ENCODE measurements at regions not wholly inside any gene's neighbourhood (a gene's known extent, or its start where the extent isn't known, plus 50 kb on each side); places are given as distances from the start of the nearest gene placed in this dataset.
"Not testable (repeated sequence)": the region's sequence is repeated elsewhere in the genome, so short reads cannot be mapped to it uniquely, and the experiment has no call there.

DNA sequence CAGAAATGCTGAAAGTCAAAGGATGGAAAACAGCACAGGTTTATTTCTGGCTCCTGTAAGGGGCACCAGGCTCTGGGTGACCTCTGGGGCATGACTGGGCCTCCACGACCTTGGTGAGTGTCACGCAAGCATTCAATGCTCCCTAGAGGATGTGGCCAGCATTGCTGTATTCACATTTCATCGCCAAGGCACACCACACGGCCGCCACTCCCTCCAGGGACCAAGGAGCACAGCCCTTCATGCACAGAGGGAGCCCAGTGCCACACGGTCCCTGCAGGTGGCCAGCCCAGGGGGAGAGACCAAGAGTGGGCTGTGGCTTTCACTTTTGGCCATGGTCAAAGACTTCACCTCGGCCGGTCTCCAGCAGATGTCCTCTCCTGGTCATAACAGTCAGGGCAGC lies 137.4 kb upstream of the TNRC6C start:
- DNase-seq (ENCODE audit: low read depth), result no peak

DNA sequence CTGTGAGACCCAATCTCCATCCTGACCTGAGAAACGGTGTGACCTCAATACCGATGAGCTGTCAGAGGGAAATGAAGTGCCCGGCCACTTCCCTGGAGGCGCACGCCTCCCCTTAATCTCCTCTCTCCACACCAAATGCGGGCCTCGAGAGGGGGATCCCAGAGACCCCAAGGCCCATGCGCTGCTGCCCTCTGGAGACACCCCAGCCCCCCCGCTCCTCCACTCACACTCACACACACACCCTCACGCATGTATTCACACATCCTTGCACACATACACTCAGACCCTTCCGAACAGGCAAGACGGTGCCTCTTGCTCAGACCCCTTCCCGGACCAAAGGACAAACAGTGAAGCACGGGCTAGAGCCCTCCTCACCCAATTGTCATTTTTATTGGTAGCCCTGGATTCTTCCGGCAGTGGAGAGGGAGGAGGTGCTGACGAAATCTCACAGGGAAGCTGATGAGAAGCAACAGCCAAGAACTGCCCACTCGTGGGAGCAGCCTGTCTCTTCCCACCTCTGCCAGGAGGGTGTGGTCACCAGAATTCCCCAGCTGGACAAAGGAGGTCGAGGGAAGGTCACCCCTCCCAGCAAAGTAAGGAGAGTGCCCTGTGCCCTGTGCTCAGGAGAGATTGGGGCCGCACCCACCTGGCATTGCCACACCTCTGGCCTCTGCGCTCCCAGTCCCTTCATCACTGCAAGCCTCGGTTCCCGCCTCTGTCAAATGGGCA lies 136.0 kb upstream of the TNRC6C start:
- no peak for DNase-seq (ENCODE audit: low read depth)

DNA sequence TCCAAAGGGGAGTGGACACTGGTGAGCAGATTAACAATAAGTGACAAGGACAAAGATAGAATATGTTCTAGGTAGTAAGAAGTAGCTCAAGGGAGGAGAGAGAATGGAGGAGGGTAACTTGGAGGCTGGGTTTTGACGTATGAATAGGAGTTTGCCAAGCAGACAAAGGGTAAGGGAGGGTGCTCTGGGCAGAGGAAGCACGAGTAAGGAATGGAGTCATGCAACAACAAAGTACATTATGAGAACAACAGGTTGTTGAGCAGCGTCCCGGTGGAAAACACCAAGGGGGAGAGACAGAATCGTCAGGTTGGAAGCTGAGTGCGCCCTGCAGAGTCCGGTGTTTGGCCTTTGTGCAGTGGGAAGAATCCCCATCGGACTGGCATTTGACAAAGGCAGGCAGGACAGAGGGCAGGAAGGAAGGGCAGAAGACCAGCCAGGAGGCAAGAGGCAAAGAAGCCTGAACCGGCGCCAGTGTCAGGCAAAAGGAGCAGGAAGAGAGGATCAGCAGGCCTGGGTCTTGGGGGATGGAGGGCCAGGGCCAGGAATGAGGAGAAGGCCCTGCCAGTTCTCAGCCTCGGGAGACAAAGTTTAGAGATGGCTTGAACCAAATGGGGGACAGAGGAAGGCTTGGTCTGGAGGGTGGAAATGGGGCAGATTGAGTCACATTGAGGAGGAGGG lies 134.3 kb upstream of the TNRC6C start:
- no peak for DNase-seq (ENCODE audit: low read depth)

DNA sequence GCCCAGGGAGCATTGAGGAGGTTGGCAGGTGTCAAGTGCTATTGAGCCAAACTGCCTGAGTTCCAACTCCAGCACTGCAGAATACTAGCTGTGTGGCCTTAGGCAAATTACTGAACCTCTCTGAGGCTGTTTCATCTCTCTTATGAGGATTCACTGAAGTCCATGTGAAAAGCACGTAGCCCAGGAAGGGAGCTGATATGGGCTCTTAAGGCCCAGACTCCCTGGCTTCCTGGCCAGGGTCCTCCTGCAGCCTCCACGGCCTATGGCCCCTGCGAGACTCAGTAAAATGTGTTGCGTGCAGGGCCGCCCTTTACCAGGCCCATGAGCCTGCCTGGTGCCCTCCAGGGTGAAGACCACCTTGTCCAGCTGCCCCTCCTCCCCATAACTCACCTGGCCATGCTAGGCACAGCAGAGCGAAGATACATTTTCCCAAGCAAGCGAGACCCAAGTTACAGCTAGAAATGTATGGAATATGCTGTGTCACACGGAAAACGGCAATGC lies 133.7 kb upstream of the TNRC6C start:
- DNase-seq (ENCODE audit: low read depth), result no peak

DNA sequence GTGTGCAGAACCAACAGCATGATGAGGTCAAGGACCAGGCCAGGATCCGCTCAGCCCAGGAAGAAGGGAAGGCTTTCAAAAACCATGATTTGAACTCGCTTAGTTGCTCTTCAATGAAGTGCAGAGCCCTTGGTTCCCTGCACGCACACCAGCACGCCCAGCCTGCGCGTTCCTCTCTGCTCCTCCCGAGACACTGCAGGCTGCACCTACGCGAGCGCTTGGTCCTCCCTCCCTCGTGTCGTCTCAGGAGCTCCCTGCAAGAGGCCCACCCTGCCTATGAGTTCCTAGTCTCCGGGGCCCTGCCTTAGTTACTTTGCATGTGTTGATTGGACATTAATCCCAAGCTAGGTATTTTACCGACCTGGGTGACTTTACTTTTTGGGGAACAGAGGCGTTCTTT lies 132.9 kb upstream of the TNRC6C start:
- no peak for DNase-seq (ENCODE audit: low read depth)

DNA sequence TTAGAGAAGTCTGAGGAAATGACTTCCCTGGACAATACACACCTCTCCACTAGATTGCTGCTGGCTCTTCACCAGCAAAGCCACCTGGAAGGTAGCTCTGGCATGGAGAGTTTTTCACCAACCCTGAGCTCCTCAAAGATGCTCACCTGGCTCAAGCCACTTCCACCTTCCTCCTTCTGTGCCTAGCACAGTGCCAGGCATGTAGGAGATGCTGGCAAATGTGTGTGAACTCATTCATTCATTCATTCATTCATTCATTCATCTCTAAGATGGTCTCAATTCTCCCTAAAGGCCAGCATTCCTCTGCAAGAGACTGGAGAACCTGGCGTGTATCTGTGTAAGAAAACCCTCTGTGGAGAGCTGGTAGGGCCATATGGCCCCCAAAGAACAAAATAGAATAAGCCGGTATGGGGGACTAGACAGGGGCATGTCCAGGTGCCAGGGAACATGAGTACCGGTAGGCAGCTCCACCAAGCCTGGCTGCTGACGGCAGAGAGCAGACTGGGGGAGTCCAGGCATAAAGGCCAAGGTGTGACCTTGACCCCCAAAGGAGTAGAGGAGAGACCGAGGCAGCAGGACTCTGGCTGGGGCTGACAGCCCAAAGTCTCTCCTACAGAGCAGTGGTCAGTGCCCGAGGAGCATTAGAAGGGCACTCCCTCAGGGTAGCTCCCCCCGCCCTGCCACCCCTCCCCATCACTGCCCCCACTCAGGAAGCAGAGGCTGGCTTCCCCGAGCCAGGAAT lies 132.2 kb upstream of the TNRC6C start:
- DNase-seq (ENCODE audit: low read depth), result no peak

DNA sequence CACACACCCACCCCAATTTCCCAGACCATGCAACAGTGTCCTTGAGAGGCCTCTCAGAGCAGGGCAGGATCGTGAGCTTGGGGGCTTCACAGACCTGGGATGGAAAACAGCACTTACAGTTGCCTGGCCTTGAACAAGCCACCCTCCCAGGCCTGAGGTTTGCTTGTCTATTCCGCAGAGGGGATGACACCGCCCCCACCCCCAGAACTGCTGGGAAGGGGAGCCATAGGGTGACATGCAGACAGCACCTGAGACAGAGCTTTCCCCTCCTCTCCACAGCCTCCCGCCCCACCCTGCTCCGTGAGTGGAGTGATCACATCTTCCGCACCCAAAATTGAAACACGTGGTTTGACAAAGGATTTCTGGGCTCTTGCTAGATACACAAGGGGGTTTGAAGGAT lies 131.5 kb upstream of the TNRC6C start:
- DNase-seq (ENCODE audit: low read depth), result no peak

DNA sequence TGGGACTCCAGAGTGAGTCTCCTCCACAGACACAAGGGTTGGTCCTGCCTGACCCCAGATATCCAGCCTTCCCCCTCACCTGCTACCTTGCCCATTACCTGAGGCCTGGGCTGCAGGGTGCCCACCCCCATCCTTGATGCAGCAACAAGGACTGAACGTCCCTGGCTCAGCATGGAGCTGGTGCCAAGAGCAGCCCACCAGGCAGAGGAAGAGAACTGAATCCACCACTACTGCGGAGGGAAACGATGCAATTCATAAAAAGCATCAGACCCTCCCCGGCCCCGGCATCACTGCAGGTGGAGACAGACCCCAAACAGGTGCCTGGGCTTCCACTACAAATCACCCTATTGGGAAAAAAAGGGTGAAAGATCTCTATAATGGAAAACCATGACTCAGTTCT lies 131.0 kb upstream of the TNRC6C start:
- DNase-seq (ENCODE audit: low read depth), result no peak

DNA sequence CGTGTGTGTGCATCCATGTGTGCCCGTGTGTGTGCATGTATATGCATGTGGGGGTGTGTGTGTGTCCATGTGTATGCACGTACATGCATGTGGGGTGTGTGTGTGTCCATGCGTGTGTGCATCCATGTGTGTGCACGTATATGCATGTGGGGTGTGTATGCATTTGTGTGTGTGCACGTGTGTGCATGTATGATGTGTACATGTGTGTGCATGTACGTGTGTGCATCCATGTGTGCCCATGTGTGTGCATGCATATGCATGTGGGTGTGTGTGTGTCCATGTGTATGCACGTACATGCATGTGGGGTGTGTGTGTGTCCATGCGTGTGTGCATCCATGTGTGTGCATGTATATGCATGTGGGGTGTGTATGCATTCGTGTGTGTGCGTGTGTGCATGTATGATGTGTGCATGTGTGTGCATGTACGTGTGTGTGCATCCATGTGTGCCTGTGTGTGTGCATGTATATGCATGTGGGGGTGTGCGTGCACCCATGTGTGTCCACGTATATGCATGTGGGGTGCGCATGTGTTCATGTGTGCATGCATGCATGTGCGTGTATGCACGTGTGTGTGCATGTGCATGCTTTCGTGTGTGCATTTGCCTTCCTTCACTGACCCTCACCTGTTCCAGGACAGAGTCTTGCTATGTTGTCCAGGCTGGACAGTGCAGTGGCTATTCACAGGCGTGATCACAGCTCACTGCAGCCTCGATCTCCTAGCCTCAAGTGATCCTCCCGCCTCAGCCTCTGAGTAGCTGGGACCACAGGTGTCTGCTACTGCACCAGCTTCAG lies 129.6 kb upstream of the TNRC6C start:
- no peak for DNase-seq (ENCODE audit: low read depth)

DNA sequence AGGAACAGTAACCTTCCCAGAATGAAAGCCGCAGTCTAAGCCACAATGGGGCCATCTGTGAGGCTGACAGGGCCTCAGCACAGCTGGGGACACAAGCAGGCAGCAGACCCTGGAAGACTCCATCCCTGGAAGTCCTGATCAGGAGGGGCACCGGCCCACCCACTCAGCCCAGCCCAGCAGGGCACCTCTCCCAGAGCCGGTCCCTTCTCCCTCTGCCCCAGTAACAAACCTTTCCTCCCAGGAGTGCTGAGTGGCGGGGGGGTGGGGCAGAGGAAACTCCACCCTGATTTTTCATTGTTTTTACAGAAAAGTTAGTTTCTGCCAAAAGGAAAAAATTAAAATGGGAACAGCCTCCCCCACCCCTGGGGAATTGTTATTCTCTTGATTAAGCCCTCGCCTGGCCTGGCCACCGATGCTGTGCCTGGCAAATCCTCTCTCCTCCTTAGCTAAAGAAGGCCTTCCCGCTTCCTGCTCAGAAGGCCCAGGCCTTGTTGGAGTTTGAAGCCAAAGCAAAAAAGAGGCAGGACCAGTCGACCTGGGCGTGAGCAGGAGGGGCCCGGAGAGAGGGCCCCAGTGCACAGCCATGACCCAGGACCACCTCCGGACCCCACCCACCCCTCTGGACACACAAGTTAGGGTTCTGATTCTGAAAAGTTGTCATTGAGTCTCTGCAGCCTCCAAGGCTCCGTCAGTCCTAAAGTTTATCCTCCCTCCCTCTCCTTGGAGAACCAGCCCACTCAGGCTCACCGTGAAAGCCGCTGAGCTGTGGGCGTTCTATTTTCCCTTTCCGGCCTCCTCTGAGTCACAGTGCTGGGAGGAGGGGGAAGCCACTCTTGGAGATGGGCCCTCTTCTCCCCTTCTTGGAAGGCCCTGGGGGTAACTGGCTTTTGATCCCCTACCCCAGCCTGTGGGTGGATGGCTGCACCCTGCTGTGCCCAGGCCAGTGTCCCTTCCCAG lies 128.4 kb upstream of the TNRC6C start:
- no peak for DNase-seq (ENCODE audit: low read depth)

DNA sequence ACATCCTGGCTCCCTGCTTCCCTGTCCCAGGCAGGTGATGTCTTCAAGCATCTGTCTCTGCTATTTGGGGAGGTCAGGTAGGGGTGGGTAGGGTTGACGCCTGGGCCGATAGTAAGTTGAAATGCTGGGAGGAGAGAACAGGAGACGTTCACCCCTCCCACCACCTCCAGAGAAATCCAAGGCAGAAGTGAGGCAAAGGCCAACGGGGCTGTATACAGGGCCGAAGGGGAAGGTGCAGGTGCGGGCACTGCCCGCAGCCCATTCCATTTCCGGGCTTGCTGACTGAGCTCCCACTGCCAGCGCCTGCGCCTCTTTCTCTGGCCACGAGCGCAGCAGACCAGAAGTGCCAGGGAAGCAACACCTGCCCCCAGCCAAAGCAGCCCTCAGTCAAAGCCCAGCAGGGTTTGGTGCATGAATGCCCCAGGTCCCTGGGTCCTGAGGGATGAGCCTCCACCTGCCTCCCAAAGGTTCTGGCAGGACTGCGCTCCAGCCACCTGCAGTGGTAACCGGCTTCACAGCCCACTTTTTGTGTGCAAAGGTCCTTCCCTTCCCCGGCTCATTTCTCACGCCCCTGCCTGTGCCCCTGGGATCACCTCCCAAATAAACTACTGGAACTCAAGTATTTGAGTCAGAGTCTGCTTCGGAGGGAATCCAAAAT lies 127.6 kb upstream of the TNRC6C start:
- no peak for DNase-seq (ENCODE audit: low read depth)

DNA sequence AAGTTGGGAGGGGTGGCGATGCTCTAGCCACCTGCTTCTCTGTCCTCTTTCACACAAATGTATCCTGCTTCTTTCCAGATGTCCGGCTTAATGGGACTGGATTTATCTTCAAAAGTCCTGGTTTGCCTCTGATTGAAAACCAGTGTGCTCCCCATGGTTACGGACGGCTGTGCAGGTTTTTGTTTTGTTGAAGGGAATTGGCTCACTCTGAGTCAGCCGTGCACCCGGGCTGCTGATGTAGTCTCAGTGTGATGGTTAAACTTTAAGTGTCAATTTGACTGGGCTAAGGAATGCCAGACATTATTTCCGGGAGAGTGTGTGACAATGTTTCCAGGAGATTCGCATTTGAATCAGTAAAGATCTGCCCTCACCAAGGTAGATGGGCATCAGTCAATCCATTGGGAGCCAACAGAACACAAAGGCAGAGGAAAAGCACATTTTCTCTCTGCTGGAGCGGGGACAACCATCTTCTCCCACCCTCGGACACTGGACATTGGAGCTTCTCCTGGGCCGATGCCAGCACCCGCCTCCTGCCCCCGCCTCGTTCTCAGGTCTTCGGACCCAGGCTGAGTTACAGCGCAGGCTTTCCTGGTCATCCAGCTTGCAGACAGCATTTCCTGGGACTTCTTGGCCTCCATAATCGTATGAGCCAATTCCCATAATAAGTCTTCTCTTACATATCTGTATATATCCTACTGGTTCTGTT lies 126.9 kb upstream of the TNRC6C start:
- no peak for DNase-seq (ENCODE audit: low read depth)

DNA sequence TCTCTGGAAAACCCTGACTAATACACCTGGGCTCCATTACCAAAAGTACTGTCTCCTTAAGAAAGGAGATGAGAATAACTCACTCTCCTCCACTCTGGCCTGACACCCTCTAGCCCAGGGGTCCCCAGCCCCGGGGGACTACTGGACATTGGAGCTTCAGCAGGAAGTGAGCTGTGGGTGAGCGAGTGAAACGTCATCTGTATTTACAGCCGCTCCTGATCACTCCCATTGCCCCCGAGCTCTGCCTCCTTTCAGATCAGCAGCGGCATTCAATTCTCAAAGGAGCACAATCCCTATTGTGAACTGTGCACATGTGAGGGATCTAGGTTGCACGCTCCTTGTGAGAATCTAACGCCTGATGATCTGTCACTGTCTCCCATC lies 126.3 kb upstream of the TNRC6C start:
- no peak for DNase-seq (ENCODE audit: low read depth)

DNA sequence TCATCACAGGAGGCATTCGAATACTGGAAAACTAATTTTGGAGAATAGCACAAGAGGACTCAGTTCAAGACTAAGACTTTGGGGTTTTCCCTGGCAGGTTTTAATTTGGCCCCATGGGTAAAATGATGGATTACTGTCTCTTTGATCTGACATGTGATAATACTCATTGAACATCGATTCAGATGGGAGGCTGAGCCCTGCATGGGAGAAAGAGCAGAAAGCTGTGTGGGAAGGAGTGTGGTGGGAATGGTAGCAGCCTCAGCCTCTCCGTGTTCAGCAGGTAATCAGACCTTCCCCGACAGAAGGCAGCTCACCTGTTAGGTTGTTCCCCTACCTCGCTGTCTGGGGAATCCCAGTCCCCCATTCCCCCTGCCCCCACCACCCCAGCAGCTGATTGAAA lies 124.7 kb upstream of the TNRC6C start:
- no peak for DNase-seq (ENCODE audit: low read depth)

DNA sequence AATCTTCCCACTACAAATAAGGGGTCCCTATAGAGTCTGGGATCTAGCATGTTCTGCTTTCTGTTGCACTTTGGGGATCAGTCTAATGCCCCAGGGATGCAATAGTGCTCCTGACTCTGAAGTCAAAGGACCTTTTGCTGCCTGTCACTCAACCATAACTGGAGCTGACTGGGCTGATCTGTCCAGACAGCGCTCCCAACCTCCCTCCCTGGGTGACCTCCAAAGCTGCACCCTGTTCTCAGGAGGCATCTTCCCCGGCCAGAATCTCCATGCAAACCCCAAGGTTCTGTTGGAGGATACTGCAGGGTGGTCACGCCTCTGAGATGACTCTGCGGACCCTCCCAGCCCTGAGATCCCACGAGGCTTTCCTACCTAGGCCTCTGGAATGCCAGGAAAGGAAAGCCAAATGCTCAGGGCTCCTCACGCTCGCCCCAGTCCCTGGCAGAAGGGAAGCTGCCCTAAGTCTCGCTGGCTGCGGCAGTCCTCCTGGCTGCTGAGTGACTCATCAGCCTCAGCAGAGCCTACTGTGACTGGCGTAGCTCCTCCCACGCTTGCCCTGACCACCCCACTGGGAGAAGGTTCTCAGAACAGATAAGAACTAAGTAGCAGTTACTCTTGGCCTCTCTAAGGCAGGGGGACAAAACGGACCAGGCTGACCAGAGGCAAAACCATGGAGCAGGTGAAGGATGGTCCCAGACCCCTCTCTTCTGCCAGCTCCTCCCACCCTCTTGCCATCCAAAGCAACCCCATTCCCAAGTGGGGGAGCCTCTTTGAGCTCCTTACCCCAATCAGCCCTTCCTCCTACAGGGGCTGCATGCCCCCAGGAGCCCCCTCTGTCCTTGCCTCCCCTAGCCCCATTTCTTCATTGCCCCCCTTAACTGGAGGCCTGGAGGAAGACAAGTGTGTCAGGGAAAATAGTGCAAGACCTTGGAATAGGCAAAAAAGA lies 124.1 kb upstream of the TNRC6C start:
- DNase-seq (ENCODE audit: low read depth), result peak; percentile 35

DNA sequence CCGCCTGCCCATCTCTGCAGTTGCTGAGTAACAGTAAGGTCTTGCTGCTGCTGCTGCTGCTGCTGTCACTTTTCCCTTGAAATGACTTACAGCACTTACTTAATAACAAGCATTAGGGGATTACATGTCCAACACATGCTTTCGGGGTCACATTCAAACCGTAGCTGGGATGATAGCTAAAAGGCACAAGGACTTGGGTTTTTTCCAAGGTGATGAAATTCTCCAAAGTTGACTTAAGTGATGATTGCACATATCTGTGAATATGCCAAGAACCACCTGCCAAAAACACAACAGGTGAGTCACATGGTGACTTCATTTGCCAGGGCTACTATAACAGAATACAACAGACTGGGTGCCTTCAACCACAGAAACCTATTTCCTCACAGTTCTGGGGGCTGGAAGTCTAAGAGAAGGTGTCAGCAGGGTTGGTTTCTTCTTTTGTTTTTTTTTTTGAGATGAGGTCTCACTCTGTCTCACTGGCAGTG lies 121.9 kb upstream of the TNRC6C start:
- no peak for DNase-seq (ENCODE audit: low read depth)

DNA sequence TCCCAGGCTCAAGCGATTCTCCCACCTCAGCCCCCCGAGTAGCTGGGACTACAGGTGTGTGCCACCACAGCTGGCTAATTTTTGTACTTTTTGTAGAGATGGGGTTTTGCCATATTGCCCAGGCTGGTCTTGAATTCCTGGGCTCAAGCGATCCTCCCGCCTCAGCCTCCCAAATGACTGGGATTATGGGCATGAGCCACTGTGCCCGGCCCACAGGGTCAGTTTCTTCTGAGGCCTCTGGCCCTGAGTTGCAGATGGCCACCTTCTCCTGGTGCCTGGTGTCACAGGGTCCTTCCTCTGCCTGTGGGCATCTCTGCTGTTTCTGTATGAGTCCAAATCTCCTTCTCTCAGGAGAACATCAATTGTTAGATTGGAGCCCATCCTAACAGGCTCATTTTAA lies 121.4 kb upstream of the TNRC6C start:
- not testable (repeated sequence) for DNase-seq (ENCODE audit: low read depth)

DNA sequence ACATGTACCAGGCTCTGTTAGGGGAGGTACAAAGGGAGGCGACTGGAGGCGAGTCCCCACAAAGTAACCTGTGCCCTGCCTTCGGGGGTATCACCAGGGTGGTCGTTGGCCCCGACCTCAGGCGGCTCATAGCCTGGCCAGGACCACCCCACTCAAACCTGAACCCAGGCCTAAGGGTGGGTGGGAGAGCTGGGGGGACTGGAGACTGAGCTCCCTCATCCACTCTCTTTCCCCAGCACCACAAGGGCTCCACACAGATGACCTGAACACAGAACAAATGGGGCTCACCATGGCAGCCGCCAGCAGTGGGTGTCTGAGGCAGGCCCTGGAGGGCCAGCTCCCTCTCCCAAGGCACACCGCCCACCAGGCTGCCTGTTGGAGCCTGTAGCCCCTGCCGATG lies 120.6 kb upstream of the TNRC6C start:
- DNase-seq (ENCODE audit: low read depth), result no peak
